ENCODE measurements at regions not wholly inside any gene's neighbourhood (a gene's known extent, or its start where the extent isn't known, plus 50 kb on each side); places are given as distances from the start of the nearest gene placed in this dataset.

DNA sequence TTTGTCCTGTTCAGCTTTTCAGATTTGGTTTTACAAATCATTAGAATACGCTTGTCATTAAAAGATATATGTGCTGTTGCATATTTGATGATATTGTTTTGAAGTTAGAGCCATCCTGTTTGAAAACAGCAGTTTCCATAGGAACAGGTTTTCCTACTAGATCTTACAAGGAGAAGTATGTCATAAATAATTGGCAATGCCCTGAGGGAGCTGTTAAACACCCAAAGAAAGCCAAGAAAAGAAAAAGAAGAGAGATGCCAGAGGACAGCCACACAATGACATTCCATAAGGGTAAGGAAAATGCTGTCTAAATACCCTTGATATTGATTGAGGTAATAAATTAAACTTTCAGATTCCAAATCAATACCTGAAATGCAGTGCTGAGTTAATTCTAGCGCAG lies 392.2 kb upstream of the CRIM1 start:
- H2BK15ac ChIP-seq (ENCODE audit: low read length): no peak overlapping the region
- H3K23ac ChIP-seq (ENCODE audit: insufficient read length): no peak overlapping the region
- no peak overlapping the region for H2BK12ac ChIP-seq (ENCODE audit: low read depth, low read length)
- no peak overlapping the region for H2BK20ac ChIP-seq (ENCODE audit: low read length)
- no peak overlapping the region for H3K27ac ChIP-seq (ENCODE audit: low read depth, low read length)
- ChIA-PET POLR2A (ENCODE audit: partially characterized antibody) (no interaction called here), CTCF (ENCODE audit: partially characterized antibody) (no interaction called here)
- no peaks in the 10 kb centered on the region for H3K4me1 ChIP-seq (replicated peaks in 1 of 4; ENCODE audit: control insufficient read depth in 3 of 4, insufficient read depth in 4 of 4, low read length in 3 of 4)
- H3K36me3 ChIP-seq (ENCODE audit: control insufficient read depth in 2 of 4, insufficient read depth in 4 of 4, low read length in 3 of 4): no peaks in the 10 kb centered on the region
- H3K4me2 ChIP-seq (ENCODE audit: insufficient read depth in 1 of 2, low read depth in 2 of 2, low read length in 2 of 2): no peak overlapping the region
- H3K56ac ChIP-seq (replicated peaks; ENCODE audit: insufficient read length, low read depth, low read length): no peak overlapping the region
- no peak overlapping the region for H3K9ac ChIP-seq (replicated peaks in 1 of 4; ENCODE audit: extremely low read depth in 1 of 4, low read depth in 3 of 4, low read length in 3 of 4)
- H3K4me3 ChIP-seq (ENCODE audit: extremely low read depth in 1 of 4, insufficient read depth in 2 of 4, low read depth in 3 of 4, low read length in 4 of 4): no peak overlapping the region
- H3K4ac ChIP-seq (replicated peaks; ENCODE audit: insufficient read length, low read depth, low read length): no peak overlapping the region
- no peaks in the 10 kb centered on the region for H3K27me3 ChIP-seq (replicated peaks in 1 of 4; ENCODE audit: control insufficient read depth in 3 of 4, extremely low read depth in 1 of 4, insufficient read depth in 3 of 4, low read length in 3 of 4)
- no peak overlapping the region for H4K5ac ChIP-seq (ENCODE audit: insufficient read length, low read depth, low read length)
- H2AK5ac ChIP-seq (ENCODE audit: low read depth, low read length): no peak overlapping the region
- H3K14ac ChIP-seq (ENCODE audit: insufficient read length): no peak overlapping the region
- H3K9me3 ChIP-seq (ENCODE audit: insufficient read depth in 2 of 2, low read depth in 1 of 2, low read length in 1 of 2): peaks cover 0 to 4% of the 10 kb centered on the region in 2 experiments; a peak in 1 of 4 replicates
- no peaks in the 10 kb centered on the region for H3K23me2 ChIP-seq (ENCODE audit: low read depth, low read length)
- FAIRE-seq (no peak), DNase-seq (ENCODE audit: low read depth in 1 of 2, low spot score in 2 of 2) (no peak)
- no peaks in the 10 kb centered on the region for H3K79me2 ChIP-seq (ENCODE audit: control insufficient read depth in 1 of 2, insufficient read depth in 2 of 2, low read length in 2 of 2)
- H2BK120ac ChIP-seq (replicated peaks; ENCODE audit: low read depth, low read length): no peak overlapping the region
- no peak overlapping the region for H4K91ac ChIP-seq (replicated peaks; ENCODE audit: insufficient read length, low read length)
- H3K79me1 ChIP-seq (ENCODE audit: low read depth, low read length): no peaks in the 10 kb centered on the region
- WGBS, 2 experiments (ENCODE audit: extremely low coverage in 1 of 2, insufficient coverage in 1 of 2, insufficient read length in 1 of 2, insufficient replicate concordance in 2 of 2, low coverage in 1 of 2, low lambda C conversion rate in 2 of 2, missing lambda C conversion rate in 1 of 2): 93% methylated on average over 2 of the region's 2 CpGs; no CpG with 5 or more reads in 1 of the 2 experiments
- no peak overlapping the region for H2BK5ac ChIP-seq (ENCODE audit: low read depth, low read length)
- no peaks in the 10 kb centered on the region for H4K20me1 ChIP-seq (replicated peaks in 1 of 2; ENCODE audit: control insufficient read depth in 1 of 2, insufficient read depth in 2 of 2, low read length in 2 of 2)
- no peak overlapping the region for H3K18ac ChIP-seq (ENCODE audit: extremely low read depth, low read length)
- no peak overlapping the region for H2AFZ ChIP-seq (ENCODE audit: low read length)
- H4K8ac ChIP-seq (ENCODE audit: extremely low read depth, insufficient read depth, low read length): no peak overlapping the region
- TF ChIP-seq SP4 (IDR thresholded peaks at IDR 0.05; ENCODE audit: low read length) (no peak), CHD1 (IDR thresholded peaks at IDR 0.05; ENCODE audit: low read depth, low read length) (no peak), SAP30 (IDR thresholded peaks at IDR 0.05; ENCODE audit: insufficient read depth, insufficient replicate concordance, low read length) (no peak), SP2 (IDR thresholded peaks at IDR 0.05; ENCODE audit: low read length) (no peak), BRCA1 (IDR thresholded peaks at IDR 0.05; ENCODE audit: low read depth, low read length) (no peak), POLR2A (IDR thresholded peaks at IDR 0.05; ENCODE audit: control extremely low read depth in 1 of 2, low read depth in 2 of 2, low read length in 2 of 2) (no peak), ZNF274 (IDR thresholded peaks at IDR 0.05; ENCODE audit: borderline replicate concordance, extremely low read depth, low read length) (no peak), HDAC6 (IDR thresholded peaks at IDR 0.05; ENCODE audit: low read depth, low read length) (no peak), TEAD4 (IDR thresholded peaks at IDR 0.05; ENCODE audit: low read depth, low read length) (no peak), TBP (IDR thresholded peaks at IDR 0.05; ENCODE audit: low read depth, low read length) (no peak), SP1 (IDR thresholded peaks at IDR 0.05; ENCODE audit: low read depth, low read length) (no peak), JUND (IDR thresholded peaks at IDR 0.05; ENCODE audit: low read length) (no peak), GTF2F1 (IDR thresholded peaks at IDR 0.05; ENCODE audit: borderline replicate concordance, low read depth, low read length) (no peak), EGR1 (IDR thresholded peaks at IDR 0.05; ENCODE audit: borderline replicate concordance, low read depth, low read length) (no peak), EZH2 (IDR thresholded peaks at IDR 0.05; ENCODE audit: low read depth, low read length, severe bottlenecking) (no peak), TAF1 (IDR thresholded peaks at IDR 0.05; ENCODE audit: low read depth, low read length) (no peak), CTBP2 (IDR thresholded peaks at IDR 0.05; ENCODE audit: borderline replicate concordance, insufficient read depth, insufficient read length, low read length) (no peak), MAFK (IDR thresholded peaks at IDR 0.05; ENCODE audit: low read depth, low read length) (no peak)

All from H1 (cell line).